ENCODE measurements at regions not wholly inside any gene's neighbourhood (a gene's known extent, or its start where the extent isn't known, plus 50 kb on each side); places are given as distances from the start of the nearest gene placed in this dataset.

GRCh38 chr11:15499674-15500073, 385.0 kb downstream of the INSC start:
- peaks cover 2% of the 10 kb centered on the region for H3K9me3 ChIP-seq (ENCODE audit: control insufficient read depth, insufficient read depth, low read length)
- Mint-ChIP-seq H3K4me1 (no peaks in the 10 kb centered on the region), H3K27me3 (ENCODE audit: low read depth in 2 of 2) (no peaks in the 10 kb centered on the region), H3K4me3 (no peak overlapping the region), H3K36me3 (no peaks in the 10 kb centered on the region), H3K9me3 (peaks cover 6 to 10% of the 10 kb centered on the region in 2 donors), H3K27ac (no peak overlapping the region)
- WGBS (ENCODE audit: insufficient coverage): 92% methylated on average over 2 of the region's 3 CpGs
- no peak for ATAC-seq
- H3K4me3 ChIP-seq (ENCODE audit: low read length): no peak overlapping the region
- no peaks in the 10 kb centered on the region for H3K27me3 ChIP-seq (ENCODE audit: control insufficient read depth, insufficient read depth, low read length)
- no peak overlapping the region for H3K27ac ChIP-seq (ENCODE audit: low read length)
- no peaks in the 10 kb centered on the region for H3K36me3 ChIP-seq (ENCODE audit: control insufficient read depth, insufficient read depth, low read length)
- no peak for DNase-seq
- intact Hi-C loops (cut with micrococcal nuclease): no loop called here
- no peaks in the 10 kb centered on the region for H3K4me1 ChIP-seq (ENCODE audit: control insufficient read depth, insufficient read depth, low read length)
- no peak for TF ChIP-seq CTCF (IDR thresholded peaks at IDR 0.05)

GRCh38 chr11:15500643-15501042, 385.9 kb downstream of the INSC start:
- Mint-ChIP-seq H3K9me3 (peaks cover 6 to 10% of the 10 kb centered on the region in 2 donors), H3K36me3 (no peaks in the 10 kb centered on the region), H3K4me3 (no peak overlapping the region), H3K27ac (no peak overlapping the region), H3K27me3 (ENCODE audit: low read depth in 2 of 2) (no peaks in the 10 kb centered on the region), H3K4me1 (no peaks in the 10 kb centered on the region)
- no peak for TF ChIP-seq CTCF (IDR thresholded peaks at IDR 0.05)
- WGBS (ENCODE audit: insufficient coverage): 83% methylated on average over 4 of the region's 4 CpGs
- intact Hi-C loops (cut with micrococcal nuclease): no loop called here
- H3K4me1 ChIP-seq (ENCODE audit: control insufficient read depth, insufficient read depth, low read length): no peaks in the 10 kb centered on the region
- no peak overlapping the region for H3K4me3 ChIP-seq (ENCODE audit: low read length)
- no peak for ATAC-seq
- peaks cover 2% of the 10 kb centered on the region for H3K9me3 ChIP-seq (ENCODE audit: control insufficient read depth, insufficient read depth, low read length)
- DNase-seq: no peak
- H3K27me3 ChIP-seq (ENCODE audit: control insufficient read depth, insufficient read depth, low read length): no peaks in the 10 kb centered on the region
- H3K27ac ChIP-seq (ENCODE audit: low read length): no peak overlapping the region
- no peaks in the 10 kb centered on the region for H3K36me3 ChIP-seq (ENCODE audit: control insufficient read depth, insufficient read depth, low read length)

GRCh38 chr11:15501566-15501965, 386.8 kb downstream of the INSC start:
- peaks cover 9% of the 10 kb centered on the region in 2 donors for H3K9me3 Mint-ChIP-seq
- Histone ChIP-seq H3K4me3 (ENCODE audit: low read length) (no peak overlapping the region), H3K4me1 (ENCODE audit: control insufficient read depth, insufficient read depth, low read length) (no peaks in the 10 kb centered on the region), H3K36me3 (ENCODE audit: control insufficient read depth, insufficient read depth, low read length) (no peaks in the 10 kb centered on the region), H3K27me3 (ENCODE audit: control insufficient read depth, insufficient read depth, low read length) (no peaks in the 10 kb centered on the region), H3K27ac (ENCODE audit: low read length) (no peak overlapping the region), H3K9me3 (ENCODE audit: control insufficient read depth, insufficient read depth, low read length) (peaks cover 2% of the 10 kb centered on the region)
- H3K27ac Mint-ChIP-seq: no peak overlapping the region
- no peaks in the 10 kb centered on the region for H3K4me1 Mint-ChIP-seq
- intact Hi-C loops (cut with micrococcal nuclease): no loop called here
- WGBS (ENCODE audit: insufficient coverage): 78% methylated on average over 7 of the region's 7 CpGs
- no peak for TF ChIP-seq CTCF (IDR thresholded peaks at IDR 0.05)
- H3K36me3 Mint-ChIP-seq: no peaks in the 10 kb centered on the region
- no peak overlapping the region for H3K4me3 Mint-ChIP-seq
- DNase-seq: no peak
- no peak for ATAC-seq
- no peaks in the 10 kb centered on the region for H3K27me3 Mint-ChIP-seq (ENCODE audit: low read depth in 2 of 2)

- H3K27ac ChIP-seq (ENCODE audit: low read length): no peak overlapping the region
- intact Hi-C loops (cut with micrococcal nuclease): no loop called here
- H3K9me3 ChIP-seq (ENCODE audit: control insufficient read depth, insufficient read depth, low read length): peaks cover 2% of the 10 kb centered on the region
- Mint-ChIP-seq H3K27me3 (ENCODE audit: low read depth in 2 of 2) (no peaks in the 10 kb centered on the region), H3K4me1 (no peaks in the 10 kb centered on the region), H3K4me3 (no peak overlapping the region), H3K9me3 (peaks cover 9 to 11% of the 10 kb centered on the region in 2 donors), H3K27ac (no peak overlapping the region), H3K36me3 (no peaks in the 10 kb centered on the region)
- H3K4me3 ChIP-seq (ENCODE audit: low read length): no peak overlapping the region
- no peaks in the 10 kb centered on the region for H3K36me3 ChIP-seq (ENCODE audit: control insufficient read depth, insufficient read depth, low read length)
- WGBS (ENCODE audit: insufficient coverage): no CpG with 5 or more reads among the region's 1 CpG
- H3K27me3 ChIP-seq (ENCODE audit: control insufficient read depth, insufficient read depth, low read length): no peaks in the 10 kb centered on the region
- no peak for TF ChIP-seq CTCF (IDR thresholded peaks at IDR 0.05)
- ATAC-seq (no peak), DNase-seq (no peak)
- H3K4me1 ChIP-seq (ENCODE audit: control insufficient read depth, insufficient read depth, low read length): no peaks in the 10 kb centered on the region
Observed at GRCh38 chr11:15505155-15505554, 390.4 kb downstream of the INSC start.

Measured in natural killer cell (primary cell).